HCT116 (cell line): ENCODE measurements at regions not wholly inside any gene's neighbourhood (a gene's known extent, or its start where the extent isn't known, plus 50 kb on each side); places are given as distances from the start of the nearest gene placed in this dataset.

Experiments
- ATAC-seq: fragments of 200-7000 bp; cut with Tn5 transposase; 2 replicates; pipeline ENCODE4 v1.9.1; 2020; ENCODE audit warnings: mild to moderate bottlenecking, moderate library complexity
- BruUV-seq: library from RNA; stranded (reverse); fragments of 400-500 nt; replicated peaks from 2 replicates; lab custom pipeline; 2021; lab: Mats Ljungman, UMichigan
- CTCF ChIA-PET: fragments of 300-600 bp; sonication (Branson Sonifier 250); formaldehyde crosslinking; loops from one replicate; lab custom pipeline; 2021; ENCODE audit warnings: antibody characterized with exemption; lab: Charles Lee
- POLR2A ChIA-PET: fragments of 300-600, 350-600 bp; sonication (Branson Sonifier 250); formaldehyde crosslinking; loops from one replicate; lab custom pipeline; 2021; ENCODE audit warnings: antibody characterized with exemption; lab: Charles Lee
- RAD21 ChIA-PET, 2 experiments: fragments of 300-600 bp; sonication (Branson Sonifier 250); formaldehyde crosslinking; loops; one replicate each; lab custom pipeline; 2023; ENCODE audit warnings: low total read pairs in 2 of 2; ENCODE audit not compliant: uncharacterized antibody in 2 of 2, unreplicated experiment in 2 of 2, low non-redundant PET in 1 of 2; lab: Charles Lee
- DNase-seq: peaks from one replicate; pipeline ENCODE4 v3.0.0-alpha.2; 2010; ENCODE audit warnings: low read depth, low spot score
- H2AFZ ChIP-seq: fragments of 200-600 bp; shearing (Covaris generic), sonication (generic); 2 replicates; pipeline ENCODE4 v1.6.1; 2017; ENCODE audit warnings: low read depth, mixed run types, mixed read lengths, antibody characterized with exemption, low read length; ENCODE audit not compliant: poor library complexity, severe bottlenecking
- H3K27ac ChIP-seq: 2 replicates; pipeline ENCODE4 v1.5.1; 2012; ENCODE audit warnings: low read depth, low read length
- H3K27me3 ChIP-seq: fragments of 200-600 bp; sonication (generic); 2 replicates; pipeline ENCODE4 v1.6.1; 2016; ENCODE audit warnings: mixed run types, low read length, mixed read lengths; ENCODE audit not compliant: insufficient read depth
- H3K36me3 ChIP-seq, 2 experiments: fragments of 200-500 bp in 1 of 2; fragments of 200-600 bp in 1 of 2; sonication (Bioruptor generic) in 1 of 2; sonication (generic) in 1 of 2; 2 replicates each; pipeline versions ENCODE4 v1.5.1 to v1.6.1; 2014 to 2016; ENCODE audit warnings: low read length in 2 of 2, inconsistent platforms in 1 of 2, mixed read lengths in 1 of 2, mixed run types in 1 of 2; ENCODE audit not compliant: insufficient read depth in 2 of 2, control insufficient read depth in 1 of 2
- H3K4me1 ChIP-seq, 2 experiments: fragments of 200-600 bp in 1 of 2; sonication (generic) in 1 of 2; 2 replicates each; pipeline versions ENCODE4 v1.5.1 to v1.6.1; 2012 to 2017; ENCODE audit warnings: low read length in 2 of 2, inconsistent platforms in 1 of 2, mild to moderate bottlenecking in 1 of 2, mixed read lengths in 1 of 2, mixed run types in 1 of 2, moderate library complexity in 1 of 2; ENCODE audit not compliant: insufficient read depth in 2 of 2, control insufficient read depth in 1 of 2
- H3K4me2 ChIP-seq: fragments of 200-600 bp; sonication (generic); 2 replicates; pipeline ENCODE4 v1.6.1; 2017; ENCODE audit warnings: mixed run types, low read length, mixed read lengths
- H3K4me3 ChIP-seq, 2 experiments: fragments of 200-600 bp in 1 of 2; sonication (generic) in 1 of 2; replicated peaks in 1 of 2; 2 replicates each; pipeline ENCODE4 v1.5.1; 2011 to 2016; ENCODE audit warnings: low read length in 2 of 2, control low read depth in 1 of 2, low read depth in 1 of 2, mild to moderate bottlenecking in 1 of 2, mixed read lengths in 1 of 2, mixed run types in 1 of 2
- H3K79me2 ChIP-seq: fragments of 200-600 bp; sonication (generic); 2 replicates; pipeline ENCODE4 v1.6.1; 2017; ENCODE audit warnings: mild to moderate bottlenecking, mixed run types, low read length, moderate library complexity, mixed read lengths; ENCODE audit not compliant: insufficient read depth
- H3K9ac ChIP-seq: fragments of 200-600 bp; sonication (generic); 2 replicates; pipeline ENCODE4 v1.6.1; 2016; ENCODE audit warnings: low read length, mixed read lengths
- H3K9me2 ChIP-seq: fragments of 200-600 bp; sonication (generic), shearing (Covaris generic); 2 replicates; pipeline ENCODE4 v1.6.1; 2017; ENCODE audit warnings: mixed run types, mild to moderate bottlenecking, moderate library complexity; ENCODE audit not compliant: insufficient read depth
- H3K9me3 ChIP-seq, 2 experiments: fragments of 200-500 bp in 1 of 2; fragments of 200-600 bp in 1 of 2; sonication (Bioruptor generic) in 1 of 2; sonication (generic) in 1 of 2; 2 replicates each; pipeline ENCODE4 v1.6.1; 2014 to 2017; ENCODE audit warnings: low read length in 2 of 2, mixed read lengths in 2 of 2, inconsistent platforms in 1 of 2, low read depth in 1 of 2, mild to moderate bottlenecking in 1 of 2, mixed run types in 1 of 2, moderate library complexity in 1 of 2; ENCODE audit not compliant: control insufficient read depth in 1 of 2, insufficient read depth in 1 of 2
- H4K20me1 ChIP-seq: fragments of 200-600 bp; sonication (generic), shearing (Covaris generic); 2 replicates; pipeline ENCODE4 v1.6.1; 2017; ENCODE audit warnings: mixed run types, mild to moderate bottlenecking, moderate library complexity; ENCODE audit not compliant: insufficient read depth
- ATF3 ChIP-seq: IDR thresholded peaks from 2 replicates; pipeline ENCODE4 v1.6.1; 2012
- CEBPB ChIP-seq: IDR thresholded peaks from 2 replicates; pipeline ENCODE4 v1.6.1; 2012; ENCODE audit warnings: low read depth
- CTCF ChIP-seq, 3 experiments: fragments of 200-600 bp in 1 of 3; sonication (generic) in 1 of 3; IDR thresholded peaks in 2 of 3; conservative IDR thresholded peaks in 1 of 3; 2 replicates each; pipeline ENCODE4 v1.5.1; 2012 to 2017; ENCODE audit warnings: low read depth in 2 of 3, low read length in 2 of 3, antibody characterized with exemption in 1 of 3, borderline replicate concordance in 1 of 3, control low read depth in 1 of 3, mild to moderate bottlenecking in 1 of 3, mixed read lengths in 1 of 3, mixed run types in 1 of 3, moderate library complexity in 1 of 3; ENCODE audit not compliant: insufficient read depth in 1 of 3
- EGR1 ChIP-seq: IDR thresholded peaks from 2 replicates; pipeline ENCODE4 v1.6.1; 2012; ENCODE audit warnings: low read depth
- ELF1 ChIP-seq: IDR thresholded peaks from 2 replicates; pipeline ENCODE4 v1.6.1; 2012; ENCODE audit warnings: low read depth, borderline replicate concordance
- EZH2 ChIP-seq: fragments of 200-600 bp; sonication (generic); IDR thresholded peaks from 2 replicates; pipeline ENCODE4 v1.6.1; 2017; ENCODE audit warnings: antibody characterized with exemption, mixed run types
- FOSL1 ChIP-seq: IDR thresholded peaks from 2 replicates; pipeline ENCODE4 v1.6.1; 2012; ENCODE audit warnings: low read depth
- POLR2A ChIP-seq: IDR thresholded peaks from 2 replicates; pipeline ENCODE4 v1.7.0; 2011; ENCODE audit warnings: borderline replicate concordance; ENCODE audit not compliant: insufficient read depth, insufficient read length; ENCODE audit errors: extremely low read depth
- POLR2AphosphoS5 ChIP-seq: IDR thresholded peaks from 2 replicates; pipeline ENCODE4 v1.6.1; 2011; ENCODE audit warnings: mild to moderate bottlenecking, low read depth, low read length, moderate library complexity
- RAD21 ChIP-seq: IDR thresholded peaks from 2 replicates; pipeline ENCODE4 v1.6.1; 2012; ENCODE audit warnings: low read depth, mild to moderate bottlenecking
- REST ChIP-seq: IDR thresholded peaks from 2 replicates; pipeline ENCODE4 v1.6.1; 2012; ENCODE audit warnings: low read depth
- SIN3A ChIP-seq: IDR thresholded peaks from 2 replicates; pipeline ENCODE4 v1.6.1; 2012; ENCODE audit warnings: low read depth
- SP1 ChIP-seq: IDR thresholded peaks from 2 replicates; pipeline ENCODE4 v1.6.1; 2012; ENCODE audit warnings: low read depth
- SRF ChIP-seq: IDR thresholded peaks from 2 replicates; pipeline ENCODE4 v1.6.1; 2012; ENCODE audit warnings: low read depth
- TCF7L2 ChIP-seq: IDR thresholded peaks from 2 replicates; pipeline ENCODE4 v1.7.0; 2011; ENCODE audit warnings: borderline replicate concordance, inconsistent platforms; ENCODE audit not compliant: insufficient read depth, insufficient read length; ENCODE audit errors: extremely low read depth
- intact Hi-C: fragments of 100-400 bp; cut with micrococcal nuclease; formaldehyde crosslinking; loops from 2 replicates; pipeline ENCODE4 v1.10.0; 2022

GRCh38 chr11:123364080-123364479, 66.0 kb upstream of the GRAMD1B start:
- ATAC-seq = no peak
- no peak overlapping the region for H3K27ac ChIP-seq

More at GRCh38 chr11:123364080-123364479, 66.0 kb upstream of the GRAMD1B start:
- no peak for DNase-seq
- Histone ChIP-seq H3K4me2 (no peak overlapping the region), H3K79me2 (no peaks in the 10 kb centered on the region), H3K9ac (no peak overlapping the region), H3K27me3 (peaks cover 72% of the 10 kb centered on the region), H2AFZ (no peak overlapping the region), H3K9me3 (no peaks in the 10 kb centered on the region), H3K4me1 (no peaks in the 10 kb centered on the region), H3K4me3 (no peak overlapping the region), H3K36me3 (no peaks in the 10 kb centered on the region), H4K20me1 (no peaks in the 10 kb centered on the region), H3K9me2 (no peaks in the 10 kb centered on the region)
- RAD21 ChIA-PET = no interaction called here
- POLR2A ChIA-PET = no interaction called here
- CTCF ChIA-PET = no interaction called here
- TF ChIP-seq POLR2A (no peak), ATF3 (no peak), POLR2AphosphoS5 (no peak), TCF7L2 (no peak), REST (no peak), SIN3A (no peak), EGR1 (no peak), SP1 (no peak), SRF (no peak), CEBPB (no peak), ELF1 (no peak), FOSL1 (no peak), CTCF (IDR thresholded peaks at IDR 0.05 in 2 of 3, conservative IDR thresholded peaks at IDR 0.05 in 1 of 3; ENCODE audit: borderline replicate concordance in 1 of 3, insufficient read depth in 1 of 3, low read depth in 2 of 3, low read length in 2 of 3) (no peak), EZH2 (no peak), RAD21 (no peak)
- no TSS peak for BruUV-seq
- intact Hi-C loops = no loop called here
